GM12892 (cell line): ENCODE measurements at regions not wholly inside any gene's neighbourhood (a gene's known extent, or its start where the extent isn't known, plus 50 kb on each side); places are given as distances from the start of the nearest gene placed in this dataset.

Experiments used
- POLR2AphosphoS5 ChIP-seq: IDR thresholded peaks from 2 replicates; pipeline ENCODE4 v1.6.1; 2011; ENCODE audit warnings: low read depth, low read length, control low read depth
- TAF1 ChIP-seq: IDR thresholded peaks from 2 replicates; pipeline ENCODE4 v1.6.1; 2011; ENCODE audit warnings: low read depth, mild to moderate bottlenecking, control low read depth, low read length, borderline replicate concordance

DNA sequence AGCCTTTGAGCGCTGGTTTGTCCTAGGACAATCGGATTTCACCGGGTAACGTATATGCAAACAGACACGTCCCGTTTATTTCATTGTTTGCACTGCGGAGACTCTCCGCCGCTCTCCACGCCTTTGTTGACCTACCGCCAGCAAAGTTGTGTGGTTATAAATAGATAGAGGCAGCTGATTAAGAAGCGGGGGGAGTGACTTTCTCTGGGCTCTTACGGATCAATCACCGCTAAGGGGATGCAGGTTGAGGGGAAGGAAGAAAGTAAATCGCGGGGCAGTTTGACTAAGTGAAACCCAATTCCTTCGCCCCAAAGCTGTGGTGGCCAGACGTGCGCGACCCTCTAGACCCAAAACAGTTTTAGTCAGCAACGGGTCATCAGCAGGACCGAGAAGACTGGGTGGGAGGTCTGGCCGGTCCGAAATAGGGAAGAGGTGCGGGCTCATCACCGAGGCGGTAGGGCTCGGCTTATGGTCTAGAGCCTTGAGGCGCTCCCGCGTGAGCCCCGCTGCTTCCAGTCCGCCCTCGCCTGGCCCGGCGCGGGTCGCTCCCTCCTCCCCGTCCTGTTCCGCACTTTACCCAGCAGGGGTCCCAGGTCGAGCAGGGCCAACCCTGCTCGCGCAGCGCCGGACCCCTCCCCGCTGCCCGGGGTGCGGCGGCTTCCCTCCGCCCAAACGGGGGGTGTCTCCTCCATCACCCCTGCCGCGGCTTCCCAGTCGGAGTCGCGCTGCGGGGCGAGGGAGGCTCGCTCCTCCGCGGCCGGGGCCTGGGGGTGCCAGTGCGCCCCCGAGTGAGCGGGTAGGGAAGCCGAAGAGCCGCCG is 120.8 kb upstream of the RRP15 start:
- TF ChIP-seq TAF1 (no peak), POLR2AphosphoS5 (no peak)
